Chondrocyte (in vitro differentiated cells): ENCODE measurements at regions not wholly inside any gene's neighbourhood (a gene's known extent, or its start where the extent isn't known, plus 50 kb on each side); places are given as distances from the start of the nearest gene placed in this dataset.

Source experiments
- DNase-seq: peaks from one replicate; pipeline ENCODE4 v3.0.0; 2021; ENCODE audit warnings: mixed read lengths, low spot score
- H3K27ac Mint-ChIP-seq: one replicate; pipeline ENCODE4 v1.8.0; 2021; ENCODE audit warnings: mild to moderate bottlenecking, moderate library complexity, mixed read lengths; ENCODE audit not compliant: unreplicated experiment
- H3K27me3 Mint-ChIP-seq: 2 replicates; pipeline ENCODE4 v1.8.0; 2021; ENCODE audit warnings: low read depth, mixed read lengths
- H3K36me3 Mint-ChIP-seq: 2 replicates; pipeline ENCODE4 v1.8.0; 2021; ENCODE audit warnings: low read depth, mixed read lengths
- H3K4me1 Mint-ChIP-seq: 2 replicates; pipeline ENCODE4 v1.8.0; 2021; ENCODE audit warnings: low read depth, mild to moderate bottlenecking, mixed read lengths
- H3K4me3 Mint-ChIP-seq: one replicate; pipeline ENCODE4 v1.8.0; 2021; ENCODE audit warnings: mild to moderate bottlenecking, moderate library complexity, mixed read lengths; ENCODE audit not compliant: unreplicated experiment
- H3K9me3 Mint-ChIP-seq: 2 replicates; pipeline ENCODE4 v1.8.0; 2021; ENCODE audit warnings: low read depth, mixed read lengths
- TF ChIP-seq, protein P1 (sequence below): fragments of 200-600 bp; sonication (generic); IDR thresholded peaks from 2 replicates; pipeline ENCODE4 v1.5.0; 2021; ENCODE audit warnings: antibody characterized with exemption, mild to moderate bottlenecking, moderate library complexity

- Mint-ChIP-seq H3K9me3 (peaks cover 27% of the 10 kb centered on the region), H3K27me3 (no peaks in the 10 kb centered on the region), H3K4me3 (no peak overlapping the region), H3K36me3 (no peaks in the 10 kb centered on the region), H3K27ac (no peak overlapping the region), H3K4me1 (no peaks in the 10 kb centered on the region)
- TF ChIP-seq, protein P1, sequence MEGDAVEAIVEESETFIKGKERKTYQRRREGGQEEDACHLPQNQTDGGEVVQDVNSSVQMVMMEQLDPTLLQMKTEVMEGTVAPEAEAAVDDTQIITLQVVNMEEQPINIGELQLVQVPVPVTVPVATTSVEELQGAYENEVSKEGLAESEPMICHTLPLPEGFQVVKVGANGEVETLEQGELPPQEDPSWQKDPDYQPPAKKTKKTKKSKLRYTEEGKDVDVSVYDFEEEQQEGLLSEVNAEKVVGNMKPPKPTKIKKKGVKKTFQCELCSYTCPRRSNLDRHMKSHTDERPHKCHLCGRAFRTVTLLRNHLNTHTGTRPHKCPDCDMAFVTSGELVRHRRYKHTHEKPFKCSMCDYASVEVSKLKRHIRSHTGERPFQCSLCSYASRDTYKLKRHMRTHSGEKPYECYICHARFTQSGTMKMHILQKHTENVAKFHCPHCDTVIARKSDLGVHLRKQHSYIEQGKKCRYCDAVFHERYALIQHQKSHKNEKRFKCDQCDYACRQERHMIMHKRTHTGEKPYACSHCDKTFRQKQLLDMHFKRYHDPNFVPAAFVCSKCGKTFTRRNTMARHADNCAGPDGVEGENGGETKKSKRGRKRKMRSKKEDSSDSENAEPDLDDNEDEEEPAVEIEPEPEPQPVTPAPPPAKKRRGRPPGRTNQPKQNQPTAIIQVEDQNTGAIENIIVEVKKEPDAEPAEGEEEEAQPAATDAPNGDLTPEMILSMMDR = no peak
- no peak for DNase-seq
Measured at GRCh38 chr4:64146030-64146429, 263.2 kb downstream of the TECRL start.

DNA sequence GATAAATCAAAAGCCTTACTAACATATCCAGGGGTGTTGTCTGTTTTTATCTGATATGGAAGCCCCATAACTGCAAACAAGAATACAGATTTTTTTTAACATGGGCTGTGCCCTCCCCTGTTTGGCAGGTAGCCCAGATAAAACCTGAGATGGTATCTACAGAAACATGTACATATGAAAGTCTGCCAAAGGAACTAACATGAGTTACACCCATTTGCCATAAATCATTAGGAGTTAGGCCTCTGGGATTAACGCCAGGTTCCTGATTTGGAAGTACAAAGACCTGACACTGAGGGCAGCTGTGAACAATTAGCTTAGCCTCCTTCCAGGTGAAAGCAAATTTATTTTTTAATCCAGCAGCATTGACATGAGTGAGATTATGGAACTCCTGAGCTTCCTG, 264.3 kb downstream of the TECRL start:
- peaks cover 32% of the 10 kb centered on the region for H3K9me3 Mint-ChIP-seq
- DNase-seq = no peak
- H3K27ac Mint-ChIP-seq = no peak overlapping the region
- H3K4me1 Mint-ChIP-seq = no peaks in the 10 kb centered on the region
- H3K27me3 Mint-ChIP-seq = no peaks in the 10 kb centered on the region
- TF ChIP-seq, protein P1 = no peak
- no peak overlapping the region for H3K4me3 Mint-ChIP-seq
- no peaks in the 10 kb centered on the region for H3K36me3 Mint-ChIP-seq

- Mint-ChIP-seq H3K4me3 (no peak overlapping the region), H3K9me3 (no peaks in the 10 kb centered on the region), H3K4me1 (no peaks in the 10 kb centered on the region), H3K27ac (no peak overlapping the region), H3K36me3 (no peaks in the 10 kb centered on the region), H3K27me3 (peaks cover 2% of the 10 kb centered on the region)
- no peak for DNase-seq
- TF ChIP-seq, protein P1 = no peak
Measured at GRCh38 chr4:64130907-64131306, 278.3 kb downstream of the TECRL start.

GRCh38 chr4:64125354-64125753, 283.9 kb downstream of the TECRL start:
- no peak for DNase-seq
- TF ChIP-seq, protein P1 = no peak
- H3K9me3 Mint-ChIP-seq = peaks cover 11% of the 10 kb centered on the region
- H3K36me3 Mint-ChIP-seq = peaks cover 2% of the 10 kb centered on the region
- H3K27ac Mint-ChIP-seq = no peak overlapping the region
- peaks cover 4% of the 10 kb centered on the region for H3K27me3 Mint-ChIP-seq
- H3K4me3 Mint-ChIP-seq = no peak overlapping the region
- no peaks in the 10 kb centered on the region for H3K4me1 Mint-ChIP-seq

- no peak overlapping the region for H3K27ac Mint-ChIP-seq
- no peak for DNase-seq
- peaks cover 25% of the 10 kb centered on the region for H3K9me3 Mint-ChIP-seq
- H3K4me3 Mint-ChIP-seq = no peak overlapping the region
- H3K36me3 Mint-ChIP-seq = peaks cover 2% of the 10 kb centered on the region
- H3K27me3 Mint-ChIP-seq = peaks cover 3% of the 10 kb centered on the region
- TF ChIP-seq, protein P1 = no peak
- H3K4me1 Mint-ChIP-seq = no peaks in the 10 kb centered on the region
Measured at GRCh38 chr4:64121803-64122202, 287.4 kb downstream of the TECRL start.
